MCF 10A (cell line): ENCODE measurements at regions not wholly inside any gene's neighbourhood (a gene's known extent, or its start where the extent isn't known, plus 50 kb on each side); places are given as distances from the start of the nearest gene placed in this dataset.

ENCODE experiments used
- BruUV-seq: library from RNA; stranded (reverse); fragments of 400-500 nt; replicated peaks from 2 replicates; lab custom pipeline; 2021; lab: Mats Ljungman, UMichigan
- CTCF ChIA-PET: fragments of 300-600 bp; sonication (Branson Sonifier 250); formaldehyde crosslinking; extraction: SDS; loops from one replicate; lab custom pipeline; 2021; ENCODE audit warnings: antibody characterized with exemption, inconsistent platforms; lab: Yijun Ruan, JAX
- POLR2A ChIA-PET: fragments of 300-600, 350-650 bp; sonication (Branson Sonifier 250); formaldehyde crosslinking; extraction: SDS; loops from one replicate; lab custom pipeline; 2020; ENCODE audit warnings: antibody characterized with exemption, inconsistent platforms; lab: Yijun Ruan, JAX
- DNase-seq: peaks from one replicate; pipeline ENCODE4 v3.0.0-alpha.2; 2018; ENCODE audit not compliant: unreplicated experiment
- H3K27ac Mint-ChIP-seq: one replicate; pipeline ENCODE4 v1.8.0; 2022; ENCODE audit warnings: mild to moderate bottlenecking, low read depth, mixed read lengths; ENCODE audit not compliant: unreplicated experiment
- H3K27me3 Mint-ChIP-seq: one replicate; pipeline ENCODE4 v1.8.0; 2022; ENCODE audit warnings: mixed read lengths; ENCODE audit not compliant: insufficient read depth, unreplicated experiment
- H3K36me3 Mint-ChIP-seq: one replicate; pipeline ENCODE4 v1.8.0; 2022; ENCODE audit warnings: mild to moderate bottlenecking, moderate library complexity, mixed read lengths; ENCODE audit not compliant: insufficient read depth, unreplicated experiment
- H3K4me1 Mint-ChIP-seq: one replicate; pipeline ENCODE4 v1.8.0; 2022; ENCODE audit warnings: mixed read lengths; ENCODE audit not compliant: insufficient read depth, unreplicated experiment
- H3K4me3 Mint-ChIP-seq: one replicate; pipeline ENCODE4 v1.8.0; 2022; ENCODE audit warnings: mild to moderate bottlenecking, moderate library complexity, mixed read lengths; ENCODE audit not compliant: unreplicated experiment
- H3K9me3 Mint-ChIP-seq: one replicate; pipeline ENCODE4 v1.8.0; 2022; ENCODE audit warnings: mixed read lengths; ENCODE audit not compliant: unreplicated experiment
- CTCF ChIP-seq: fragments of 200-600 bp; IDR thresholded peaks from one replicate; pipeline ENCODE4 v1.8.0; 2022; ENCODE audit warnings: antibody characterized with exemption, mild to moderate bottlenecking; ENCODE audit not compliant: unreplicated experiment
- intact Hi-C: fragments of 100-400 bp; cut with micrococcal nuclease; formaldehyde crosslinking; loops from 2 replicates; pipeline ENCODE4 v1.14.1; 2022

- TF ChIP-seq CTCF: no peak
- intact Hi-C loops: no loop called here
- Mint-ChIP-seq H3K9me3 (peaks cover 7% of the 10 kb centered on the region), H3K4me3 (no peak overlapping the region), H3K27me3 (peaks cover 8% of the 10 kb centered on the region), H3K36me3 (no peaks in the 10 kb centered on the region), H3K4me1 (no peaks in the 10 kb centered on the region), H3K27ac (no peak overlapping the region)
- CTCF ChIA-PET: interaction anchor here (0.6 kb wide), 1 partner anchor 96 kb away, joined by 4 read pairs; no protein-coding TSS in a partner anchor
- no peak for DNase-seq
- POLR2A ChIA-PET: no interaction called here
- BruUV-seq: no TSS peak
These were observed 66.2 kb upstream of the BRD7 start for GRCh38 chr16:50434872-50435478.

- no peaks in the 10 kb centered on the region for H3K4me1 Mint-ChIP-seq
- H3K36me3 Mint-ChIP-seq: no peaks in the 10 kb centered on the region
- BruUV-seq: no TSS peak
- intact Hi-C loops: no loop called here
- ChIA-PET CTCF (no interaction called here), POLR2A (interaction anchor here (0.7 to 1.0 kb wide), 2 partner anchors 14 to 75 kb away, joined by 3 read pairs; no protein-coding TSS in a partner anchor)
- peaks cover 8% of the 10 kb centered on the region for H3K27me3 Mint-ChIP-seq
- no peak for TF ChIP-seq CTCF
- DNase-seq: no peak
- H3K27ac Mint-ChIP-seq: no peak overlapping the region
- no peak overlapping the region for H3K4me3 Mint-ChIP-seq
- no peaks in the 10 kb centered on the region for H3K9me3 Mint-ChIP-seq
These were observed 61.3 kb upstream of the BRD7 start for GRCh38 chr16:50430076-50430475.

GRCh38 chr16:50428742-50429141 is 60.0 kb upstream of the BRD7 start:
- intact Hi-C loops: no loop called here
- CTCF ChIA-PET: interaction anchor here (0.6 to 0.9 kb wide), 2 partner anchors 32 to 59 kb away, joined by 3 read pairs; no protein-coding TSS in a partner anchor
- no peaks in the 10 kb centered on the region for H3K36me3 Mint-ChIP-seq
- H3K9me3 Mint-ChIP-seq: no peaks in the 10 kb centered on the region
- H3K4me1 Mint-ChIP-seq: no peaks in the 10 kb centered on the region
- no peak for DNase-seq
- H3K27me3 Mint-ChIP-seq: peaks cover 4% of the 10 kb centered on the region
- no peak overlapping the region for H3K27ac Mint-ChIP-seq
- no peak overlapping the region for H3K4me3 Mint-ChIP-seq
- no peak for TF ChIP-seq CTCF
- POLR2A ChIA-PET: no interaction called here
- no TSS peak for BruUV-seq

- H3K36me3 Mint-ChIP-seq: no peaks in the 10 kb centered on the region
- H3K9me3 Mint-ChIP-seq: no peaks in the 10 kb centered on the region
- no peaks in the 10 kb centered on the region for H3K27me3 Mint-ChIP-seq
- H3K4me1 Mint-ChIP-seq: no peaks in the 10 kb centered on the region
- ChIA-PET POLR2A (no interaction called here), CTCF (no interaction called here)
- DNase-seq: no peak
- BruUV-seq: no TSS peak
- no peak for TF ChIP-seq CTCF
- intact Hi-C loops: no loop called here
- H3K27ac Mint-ChIP-seq: no peak overlapping the region
- H3K4me3 Mint-ChIP-seq: no peak overlapping the region
These were observed 59.3 kb upstream of the BRD7 start for GRCh38 chr16:50428116-50428515.
